GM12878 (cell line): ENCODE measurements at regions not wholly inside any gene's neighbourhood (a gene's known extent, or its start where the extent isn't known, plus 50 kb on each side); places are given as distances from the start of the nearest gene placed in this dataset.

Experiments
- GABPA ChIP-seq: IDR thresholded peaks from 2 replicates; pipeline ENCODE4 v1.6.1; 2014; ENCODE audit warnings: antibody characterized with exemption, low read depth, mild to moderate bottlenecking, inconsistent platforms
- PAX5 ChIP-seq: IDR thresholded peaks from 2 replicates; pipeline ENCODE4 v1.6.1; 2011; ENCODE audit warnings: low read depth, low read length, borderline replicate concordance
- POLR2AphosphoS5 ChIP-seq: IDR thresholded peaks from 2 replicates; pipeline ENCODE4 v1.6.1; 2011; ENCODE audit warnings: mild to moderate bottlenecking, low read length, inconsistent platforms
- SIN3A ChIP-seq: IDR thresholded peaks from 2 replicates; pipeline ENCODE4 v1.6.1; 2012; ENCODE audit warnings: low read depth, low read length, improper control_type of control experiment
- TF ChIP-seq, protein P1 (sequence below), 3 experiments: IDR thresholded peaks in 2 of 3; conservative IDR thresholded peaks in 1 of 3; 2 replicates each; pipeline ENCODE4 v1.5.1; 2011; ENCODE audit warnings: low read depth in 3 of 3, low read length in 3 of 3, mild to moderate bottlenecking in 3 of 3, control low read depth in 2 of 3, moderate library complexity in 2 of 3, inconsistent platforms in 1 of 3, mixed read lengths in 1 of 3; ENCODE audit not compliant: control insufficient read depth in 2 of 3, insufficient read depth in 1 of 3; ENCODE audit errors: extremely low read depth in 1 of 3

DNA sequence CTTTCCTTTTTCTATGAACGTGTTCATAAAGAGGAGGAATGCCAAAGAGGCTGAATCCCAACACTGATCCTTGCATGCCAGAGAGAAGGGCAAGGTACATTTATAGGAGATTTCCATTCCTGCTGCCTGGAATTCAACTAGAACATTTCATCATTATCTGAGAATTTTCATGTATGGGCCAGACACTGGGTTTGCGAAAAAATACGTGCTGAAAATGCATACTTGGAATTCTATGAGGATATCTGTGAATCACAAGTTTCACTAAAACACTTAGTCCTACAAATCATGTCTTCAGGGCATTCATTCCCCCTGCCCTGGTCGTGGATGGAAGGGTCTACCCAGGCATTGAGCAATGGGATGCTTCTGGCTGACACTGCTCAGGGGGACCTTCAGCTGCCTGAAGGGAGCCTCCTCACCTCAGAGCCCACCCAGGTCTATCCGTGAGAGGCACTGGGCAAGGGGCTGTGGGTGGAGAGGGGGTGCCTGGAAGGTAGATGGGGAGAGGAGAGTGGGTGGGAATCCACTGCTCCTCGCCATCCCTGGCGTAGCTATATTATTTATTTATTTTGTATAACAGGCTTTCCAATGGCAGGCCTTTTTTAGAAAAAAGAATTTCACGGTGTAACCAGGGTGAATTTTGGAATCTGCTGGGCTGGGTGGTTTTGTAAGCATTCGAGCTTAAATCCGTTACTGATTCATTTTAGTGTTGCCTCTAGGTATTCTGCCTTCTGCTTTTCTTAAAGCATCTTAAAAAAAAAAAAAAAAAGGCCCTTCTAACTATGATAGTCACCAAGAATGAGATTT lies 560.6 kb upstream of the ID2 start:
- TF ChIP-seq PAX5 (no peak), GABPA (no peak), POLR2AphosphoS5 (no peak), SIN3A (no peak)
- TF ChIP-seq, protein P1, sequence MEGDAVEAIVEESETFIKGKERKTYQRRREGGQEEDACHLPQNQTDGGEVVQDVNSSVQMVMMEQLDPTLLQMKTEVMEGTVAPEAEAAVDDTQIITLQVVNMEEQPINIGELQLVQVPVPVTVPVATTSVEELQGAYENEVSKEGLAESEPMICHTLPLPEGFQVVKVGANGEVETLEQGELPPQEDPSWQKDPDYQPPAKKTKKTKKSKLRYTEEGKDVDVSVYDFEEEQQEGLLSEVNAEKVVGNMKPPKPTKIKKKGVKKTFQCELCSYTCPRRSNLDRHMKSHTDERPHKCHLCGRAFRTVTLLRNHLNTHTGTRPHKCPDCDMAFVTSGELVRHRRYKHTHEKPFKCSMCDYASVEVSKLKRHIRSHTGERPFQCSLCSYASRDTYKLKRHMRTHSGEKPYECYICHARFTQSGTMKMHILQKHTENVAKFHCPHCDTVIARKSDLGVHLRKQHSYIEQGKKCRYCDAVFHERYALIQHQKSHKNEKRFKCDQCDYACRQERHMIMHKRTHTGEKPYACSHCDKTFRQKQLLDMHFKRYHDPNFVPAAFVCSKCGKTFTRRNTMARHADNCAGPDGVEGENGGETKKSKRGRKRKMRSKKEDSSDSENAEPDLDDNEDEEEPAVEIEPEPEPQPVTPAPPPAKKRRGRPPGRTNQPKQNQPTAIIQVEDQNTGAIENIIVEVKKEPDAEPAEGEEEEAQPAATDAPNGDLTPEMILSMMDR (IDR thresholded peaks at IDR 0.05 in 2 of 3, conservative IDR thresholded peaks at IDR 0.05 in 1 of 3; ENCODE audit: control insufficient read depth in 2 of 3, extremely low read depth in 1 of 3, insufficient read depth in 1 of 3, low read depth in 3 of 3, low read length in 3 of 3) = no peak
